ENCODE measurements at regions not wholly inside any gene's neighbourhood (a gene's known extent, or its start where the extent isn't known, plus 50 kb on each side); places are given as distances from the start of the nearest gene placed in this dataset.

GRCh38 chr6:23524548-23524947 is 601.5 kb upstream of the NRSN1 start:
- Histone ChIP-seq H3K4me2 (ENCODE audit: low read length) (no peak overlapping the region), H3K9me2 (ENCODE audit: insufficient read depth) (no peaks in the 10 kb centered on the region), H3K27ac (ENCODE audit: low read depth, low read length) (no peak overlapping the region), H3K9me3 (ENCODE audit: control insufficient read depth in 1 of 2, insufficient read depth in 1 of 2, low read depth in 1 of 2, low read length in 2 of 2) (peaks cover 0 to 5% of the 10 kb centered on the region in 2 experiments; a peak in 1 of 4 replicates), H3K36me3 (ENCODE audit: control insufficient read depth in 1 of 2, insufficient read depth in 2 of 2, low read length in 2 of 2) (no peaks in the 10 kb centered on the region), H2AFZ (ENCODE audit: low read depth, low read length, poor library complexity, severe bottlenecking) (no peak overlapping the region), H3K4me1 (ENCODE audit: control insufficient read depth in 1 of 2, insufficient read depth in 2 of 2, low read length in 2 of 2) (no peaks in the 10 kb centered on the region), H3K27me3 (ENCODE audit: insufficient read depth, low read length) (no peaks in the 10 kb centered on the region), H3K4me3 (replicated peaks in 1 of 2; ENCODE audit: low read depth in 1 of 2, low read length in 2 of 2) (no peak overlapping the region), H4K20me1 (ENCODE audit: insufficient read depth) (no peaks in the 10 kb centered on the region), H3K79me2 (ENCODE audit: insufficient read depth, low read length) (no peaks in the 10 kb centered on the region), H3K9ac (ENCODE audit: low read length) (no peak overlapping the region)
- no peak for DNase-seq (ENCODE audit: low read depth, low spot score)
- ChIA-PET POLR2A (no interaction called here), CTCF (no interaction called here), RAD21 (ENCODE audit: low non-redundant PET in 1 of 2, low total read pairs in 2 of 2, uncharacterized antibody in 2 of 2, unreplicated experiment in 2 of 2) (no interaction called here)
- intact Hi-C loops (cut with micrococcal nuclease), result no loop called here
- BruUV-seq (replicated peaks), result no TSS peak
- no peak for TF ChIP-seq MAX (IDR thresholded peaks at IDR 0.05)
- TF ChIP-seq POLR2AphosphoS5 (IDR thresholded peaks at IDR 0.05; ENCODE audit: low read depth, low read length), result no peak
- TF ChIP-seq SIN3A (IDR thresholded peaks at IDR 0.05; ENCODE audit: low read depth), result no peak
- no peak for TF ChIP-seq EZH2 (IDR thresholded peaks at IDR 0.05)
- TF ChIP-seq SRF (IDR thresholded peaks at IDR 0.05; ENCODE audit: low read depth), result no peak
- no peak for TF ChIP-seq CBX3 (IDR thresholded peaks at IDR 0.05; ENCODE audit: low read depth)
- TF ChIP-seq RAD21 (IDR thresholded peaks at IDR 0.05; ENCODE audit: low read depth), result no peak
- TF ChIP-seq SP1 (IDR thresholded peaks at IDR 0.05; ENCODE audit: low read depth), result no peak
- no peak for TF ChIP-seq ZFX (IDR thresholded peaks at IDR 0.05)
- ATAC-seq, result no peak

GRCh38 chr6:23526526-23526925 is 599.5 kb upstream of the NRSN1 start:
- CTCF ChIA-PET, result no interaction called here

More at GRCh38 chr6:23526526-23526925, 599.5 kb upstream of the NRSN1 start:
- H3K4me2 ChIP-seq (ENCODE audit: low read length), result no peak overlapping the region
- H3K4me1 ChIP-seq (ENCODE audit: control insufficient read depth in 1 of 2, insufficient read depth in 2 of 2, low read length in 2 of 2), result no peaks in the 10 kb centered on the region
- no peaks in the 10 kb centered on the region for H4K20me1 ChIP-seq (ENCODE audit: insufficient read depth)
- ChIA-PET RAD21 (ENCODE audit: low non-redundant PET in 1 of 2, low total read pairs in 2 of 2, uncharacterized antibody in 2 of 2, unreplicated experiment in 2 of 2) (no interaction called here), POLR2A (no interaction called here)
- H2AFZ ChIP-seq (ENCODE audit: low read depth, low read length, poor library complexity, severe bottlenecking), result no peak overlapping the region
- DNase-seq (ENCODE audit: low read depth, low spot score) (no peak), ATAC-seq (no peak)
- BruUV-seq (replicated peaks), result no TSS peak
- no peak overlapping the region for H3K4me3 ChIP-seq (replicated peaks in 1 of 2; ENCODE audit: low read depth in 1 of 2, low read length in 2 of 2)
- H3K9me3 ChIP-seq (ENCODE audit: control insufficient read depth in 1 of 2, insufficient read depth in 1 of 2, low read depth in 1 of 2, low read length in 2 of 2), result peaks cover 0 to 5% of the 10 kb centered on the region in 2 experiments; a peak in 1 of 4 replicates
- no peak overlapping the region for H3K27ac ChIP-seq (ENCODE audit: low read depth, low read length)
- no peaks in the 10 kb centered on the region for H3K27me3 ChIP-seq (ENCODE audit: insufficient read depth, low read length)
- no peaks in the 10 kb centered on the region for H3K79me2 ChIP-seq (ENCODE audit: insufficient read depth, low read length)
- H3K36me3 ChIP-seq (ENCODE audit: control insufficient read depth in 1 of 2, insufficient read depth in 2 of 2, low read length in 2 of 2), result no peaks in the 10 kb centered on the region
- H3K9ac ChIP-seq (ENCODE audit: low read length), result no peak overlapping the region
- TF ChIP-seq YY1 (IDR thresholded peaks at IDR 0.05; ENCODE audit: extremely low read depth, insufficient replicate concordance, low read depth, low read length) (no peak), SIN3A (IDR thresholded peaks at IDR 0.05; ENCODE audit: low read depth) (no peak), SRF (IDR thresholded peaks at IDR 0.05; ENCODE audit: low read depth) (no peak), JUND (IDR thresholded peaks at IDR 0.05) (no peak), EZH2 (IDR thresholded peaks at IDR 0.05) (no peak), RAD21 (IDR thresholded peaks at IDR 0.05; ENCODE audit: low read depth) (no peak), ELF1 (IDR thresholded peaks at IDR 0.05; ENCODE audit: borderline replicate concordance, low read depth) (no peak), EGR1 (IDR thresholded peaks at IDR 0.05; ENCODE audit: low read depth) (no peak), SP1 (IDR thresholded peaks at IDR 0.05; ENCODE audit: low read depth) (no peak), ZNF274 (IDR thresholded peaks at IDR 0.05; ENCODE audit: low read depth, low read length) (no peak), ZBTB33 (IDR thresholded peaks at IDR 0.05; ENCODE audit: extremely low read depth, insufficient replicate concordance, low read length) (no peak)
- no peaks in the 10 kb centered on the region for H3K9me2 ChIP-seq (ENCODE audit: insufficient read depth)
- intact Hi-C loops (cut with micrococcal nuclease), result no loop called here
